GM23248 (cell line): ENCODE measurements at regions not wholly inside any gene's neighbourhood (a gene's known extent, or its start where the extent isn't known, plus 50 kb on each side); places are given as distances from the start of the nearest gene placed in this dataset.

Experiments
- EZH2 ChIP-seq: fragments of 200-600 bp; sonication (generic); IDR thresholded peaks from 2 replicates; pipeline ENCODE4 v1.6.1; 2018; ENCODE audit warnings: antibody characterized with exemption, mild to moderate bottlenecking; ENCODE audit not compliant: insufficient read depth, poor library complexity, severe bottlenecking
- EZH2phosphoT487 ChIP-seq: fragments of 200-600 bp; sonication (generic); IDR thresholded peaks from 2 replicates; pipeline ENCODE4 v1.6.1; 2018; ENCODE audit warnings: antibody characterized with exemption, moderate library complexity, mild to moderate bottlenecking, low read depth; ENCODE audit not compliant: insufficient read depth

DNA sequence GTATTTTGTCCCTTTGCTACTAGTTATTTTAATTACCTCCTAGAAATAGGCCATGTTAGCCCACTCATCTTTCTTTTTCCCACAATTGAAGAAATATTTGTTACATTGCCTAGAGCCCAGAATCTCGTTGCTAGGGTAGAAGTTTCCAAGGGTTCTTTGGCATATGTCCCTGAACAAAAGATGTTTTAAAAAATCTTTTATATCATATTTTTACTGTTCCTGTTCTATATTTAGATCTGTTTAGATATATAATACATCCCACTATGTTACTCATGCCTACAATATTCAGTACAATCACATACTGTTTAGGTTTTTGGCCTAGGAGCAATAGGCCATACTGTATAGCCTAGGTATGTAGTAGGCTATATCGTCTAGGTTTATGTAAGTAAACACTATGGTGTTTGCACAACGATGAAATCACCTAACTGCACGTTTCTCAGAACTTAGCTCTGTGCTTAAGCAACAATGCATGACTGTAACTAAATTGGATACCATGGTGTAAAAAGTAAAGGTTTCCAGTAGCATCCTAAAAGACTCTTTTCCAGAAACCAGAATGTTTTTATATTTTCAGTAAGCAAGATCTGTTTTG lies 236.0 kb upstream of the SLIT2 start:
- TF ChIP-seq EZH2phosphoT487: no peak
- TF ChIP-seq EZH2: no peak
